Suppressor macrophage treated with lipopolysaccharide for 1 hour (primary cell): ENCODE measurements at regions not wholly inside any gene's neighbourhood (a gene's known extent, or its start where the extent isn't known, plus 50 kb on each side); places are given as distances from the start of the nearest gene placed in this dataset.

Source experiments
- DNase-seq, 3 donors: peaks; one replicate each; pipeline ENCODE4 v3.0.0-alpha.2; 2020 to 2022

GRCh38 chr2:216808805-216809425 lies 50.9 kb downstream of the TNP1 start:
- DNase-seq = no peak

DNA sequence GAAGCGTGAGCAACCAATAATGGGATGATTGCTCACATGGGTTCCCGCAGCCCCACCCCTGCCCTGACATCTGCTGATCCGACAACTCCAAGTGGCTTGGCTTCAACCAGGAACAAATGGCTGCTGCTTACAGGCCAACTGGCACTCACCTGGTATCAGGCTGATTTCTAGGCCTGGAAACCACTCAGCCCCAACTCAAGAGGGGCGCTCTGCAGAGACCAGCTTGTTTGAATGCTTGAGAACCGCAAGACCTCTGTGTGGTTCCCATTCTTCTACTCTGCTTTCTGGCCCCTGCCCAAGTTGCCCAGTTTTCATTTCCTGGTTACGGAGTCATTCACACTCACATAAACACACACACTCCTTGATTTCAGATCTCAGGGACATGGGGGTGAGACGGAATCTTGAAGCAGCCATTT lies 52.0 kb downstream of the TNP1 start:
- no peak for DNase-seq

DNA sequence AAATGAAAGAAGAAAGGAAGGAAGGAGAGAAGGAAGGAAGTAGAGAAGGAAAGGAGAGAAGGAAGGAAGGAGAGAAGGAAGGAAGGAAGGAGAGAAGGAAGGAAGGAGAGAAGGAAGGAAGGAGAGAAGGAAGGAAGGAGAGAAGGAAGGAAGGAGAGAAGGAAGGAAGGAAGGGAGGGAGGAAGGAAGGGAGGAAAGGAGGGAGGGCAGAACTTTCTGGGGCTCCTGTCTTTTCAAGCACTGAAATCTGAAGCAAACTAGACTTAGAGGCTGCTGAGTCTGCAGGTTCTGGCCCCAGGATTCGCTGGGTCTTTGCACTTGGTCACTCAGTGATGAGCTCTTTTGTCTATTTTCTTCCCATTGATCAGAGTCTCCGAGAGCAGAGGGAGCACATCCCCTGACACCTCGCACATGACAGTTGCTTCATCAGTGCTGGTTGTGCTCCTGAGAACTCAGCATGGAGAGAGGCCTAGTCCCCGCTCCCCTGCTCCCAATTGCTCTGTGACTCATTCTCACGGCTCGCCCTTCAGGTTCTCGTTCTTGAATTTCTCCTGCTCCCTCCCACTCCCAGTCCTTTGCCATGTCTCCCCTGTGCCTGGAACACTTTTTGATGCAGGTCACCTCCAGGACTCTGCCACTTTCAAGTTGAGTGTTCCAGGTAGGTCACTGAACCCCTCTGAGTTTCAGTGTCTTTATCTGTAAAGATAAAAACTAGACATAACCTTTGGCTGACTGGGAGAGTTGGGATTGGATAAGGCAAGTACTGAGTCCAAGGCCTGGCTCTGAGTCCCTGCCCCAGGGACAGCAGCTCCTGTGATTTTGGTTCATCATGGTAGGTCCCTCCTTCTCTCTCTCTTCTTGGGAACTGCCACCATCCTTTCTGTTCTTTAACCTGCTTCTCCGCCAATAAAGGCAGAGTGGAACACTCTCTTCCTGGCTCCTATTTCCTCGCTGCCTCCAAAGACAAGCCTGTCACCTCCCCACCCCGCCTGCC lies 55.2 kb downstream of the TNP1 start:
- no peak for DNase-seq

DNA sequence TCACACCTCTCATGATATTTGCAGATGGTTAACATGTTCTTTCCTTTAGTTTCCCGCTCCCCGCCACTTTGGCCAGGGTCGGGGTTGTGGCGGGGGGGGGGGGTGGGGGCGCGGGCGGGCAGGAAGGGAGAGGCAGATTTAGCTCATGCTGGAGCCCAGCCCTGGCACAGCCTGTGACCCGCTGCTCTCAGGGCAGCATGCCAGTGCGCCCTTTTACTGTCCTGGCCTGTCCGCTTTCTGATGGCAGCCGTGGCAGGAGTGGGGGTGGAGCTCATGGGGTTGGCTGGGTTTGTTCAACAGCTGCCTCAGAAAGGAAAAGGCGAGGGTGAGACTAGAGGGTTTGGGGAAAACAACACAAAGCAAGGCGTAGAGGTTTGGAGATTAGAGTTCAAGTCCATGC lies 56.1 kb downstream of the TNP1 start:
- no peak for DNase-seq

- DNase-seq = no peak
Measured at GRCh38 chr2:216802516-216803215, 57.2 kb downstream of the TNP1 start.

DNA sequence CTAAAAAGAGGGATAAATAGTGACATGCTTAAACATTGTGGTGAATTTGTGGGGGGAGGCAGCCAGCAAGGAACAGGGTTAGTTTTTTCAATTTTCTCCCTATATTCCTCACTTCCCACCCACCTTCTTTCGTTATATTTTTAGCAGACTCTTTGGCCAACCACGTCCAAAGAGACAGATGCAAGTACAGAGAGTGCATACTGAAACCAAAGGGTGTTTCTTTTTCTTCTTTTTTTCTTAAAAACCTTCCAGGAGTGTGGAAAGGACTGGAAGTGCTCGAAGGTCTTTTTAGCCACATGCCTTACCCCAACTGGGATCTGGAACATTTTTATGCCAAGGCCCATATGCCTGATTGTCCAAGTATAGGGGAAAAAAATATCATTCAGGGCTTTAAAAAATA lies 59.0 kb downstream of the TNP1 start:
- DNase-seq = no peak

- DNase-seq = no peak
Measured at GRCh38 chr2:216799873-216800431, 59.9 kb downstream of the TNP1 start.

DNA sequence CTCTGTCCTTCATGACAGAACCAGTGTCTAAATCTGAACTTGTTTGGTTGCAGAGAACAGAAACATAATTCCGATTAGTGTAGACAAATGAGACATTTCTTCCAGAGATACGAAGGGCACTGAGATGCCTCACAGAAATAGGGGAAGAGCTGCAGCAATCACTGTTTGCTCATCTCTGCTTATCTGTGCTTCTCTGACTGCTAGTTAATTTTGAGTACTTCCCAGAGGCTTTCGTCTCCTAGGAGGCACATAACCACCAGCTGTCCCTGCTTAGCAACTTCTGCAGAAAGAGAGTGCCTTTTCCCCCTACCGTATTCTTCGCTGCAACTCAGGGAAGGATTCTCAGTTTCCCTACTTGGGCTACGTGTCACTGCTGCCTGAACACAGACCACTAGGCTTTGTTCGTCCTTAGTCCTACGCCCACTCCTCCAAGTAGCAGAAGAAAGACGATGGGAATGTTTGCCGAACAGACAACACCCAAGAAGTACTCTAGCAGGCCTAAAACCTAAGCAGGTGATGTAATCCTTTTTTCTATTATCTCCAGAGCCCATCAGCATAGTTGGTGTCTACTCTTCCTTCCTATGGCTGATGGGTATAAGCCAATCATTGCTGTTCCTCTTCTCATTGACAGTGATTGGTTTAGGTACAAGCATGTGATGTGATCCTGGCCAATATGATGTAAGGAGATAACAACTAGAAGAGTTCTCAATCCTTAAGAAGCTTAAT lies 63.6 kb downstream of the TNP1 start:
- DNase-seq = no peak

DNA sequence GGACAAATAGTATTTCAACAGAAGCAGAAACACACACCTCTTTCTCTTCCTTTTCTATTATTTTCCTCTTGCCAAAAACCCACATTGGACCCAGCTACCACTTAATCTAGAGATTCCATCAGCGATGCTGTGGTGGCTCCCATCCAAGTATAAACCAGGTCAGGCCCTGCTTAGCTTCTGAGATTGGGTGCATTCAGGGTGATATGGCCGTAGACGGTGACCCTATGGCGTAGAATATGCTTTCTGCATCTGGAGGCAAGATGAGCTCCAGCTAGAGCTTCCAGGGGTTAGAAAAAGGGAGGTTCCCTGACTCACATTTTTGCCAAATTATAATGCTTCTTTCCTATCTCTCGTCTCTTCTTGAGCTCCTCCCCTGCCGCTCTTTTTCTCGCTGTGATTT lies 66.5 kb downstream of the TNP1 start:
- DNase-seq = no peak

- DNase-seq = peak in 2 of 3 donors; percentile 22 to 25
Measured at GRCh38 chr2:216792222-216793021, 67.4 kb downstream of the TNP1 start.

- DNase-seq = no peak
Measured at GRCh38 chr2:216791303-216791702, 68.6 kb downstream of the TNP1 start.

DNA sequence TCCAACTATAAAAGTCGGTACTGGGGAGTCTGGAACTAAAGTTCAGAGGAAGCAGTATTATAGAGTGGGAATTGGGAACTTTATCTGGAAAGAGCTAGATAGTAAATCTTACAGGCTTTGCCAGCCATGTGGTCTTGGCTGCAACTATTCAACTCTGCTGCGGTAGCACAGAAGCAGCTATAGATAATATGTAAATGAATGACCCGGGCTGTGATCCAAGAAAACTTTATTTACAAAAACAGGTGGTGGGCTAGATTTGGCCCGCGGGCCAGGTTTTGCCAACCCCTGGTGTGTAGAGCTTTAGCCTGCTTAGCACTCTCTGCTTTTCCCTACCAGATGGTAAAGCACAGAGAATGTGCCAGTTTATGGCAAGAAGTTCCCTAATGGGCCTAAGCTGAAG lies 70.8 kb downstream of the TNP1 start:
- DNase-seq = no peak

DNA sequence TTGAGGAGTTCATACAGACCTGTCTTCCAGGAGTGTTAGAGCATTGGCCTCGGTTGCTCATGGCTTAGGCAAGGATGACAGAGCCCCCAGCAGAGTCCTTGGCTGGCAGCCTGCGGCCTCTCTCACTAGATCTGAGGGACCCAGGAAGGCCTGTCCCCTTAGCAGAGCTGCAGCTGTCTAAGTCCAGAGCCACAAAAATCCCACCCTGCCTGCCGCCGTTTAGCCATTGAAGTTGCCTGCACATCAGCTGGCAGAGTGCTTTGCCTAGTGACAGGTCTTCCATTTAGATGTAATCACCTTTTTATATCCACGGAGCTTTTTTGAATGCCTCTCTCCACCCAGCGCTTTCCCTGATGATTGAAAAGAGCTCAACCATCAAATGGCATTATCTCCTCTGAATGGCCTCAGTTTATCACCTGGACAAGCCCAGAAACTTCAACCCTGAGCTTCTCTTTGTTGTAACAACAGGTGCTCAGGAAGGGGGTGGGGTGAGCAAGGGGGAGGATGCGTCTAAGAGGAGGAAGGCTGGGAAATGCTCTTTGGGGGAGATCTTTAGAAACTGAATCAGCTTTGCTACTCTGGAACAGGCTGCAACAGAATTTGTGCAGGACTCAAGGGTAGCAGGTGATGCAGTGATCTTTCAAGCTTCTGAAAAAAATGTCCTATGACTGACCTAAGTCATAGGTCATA lies 71.9 kb downstream of the TNP1 start:
- no peak for DNase-seq

- no peak for DNase-seq
Measured at GRCh38 chr2:216786676-216787075, 73.2 kb downstream of the TNP1 start.

- no peak for DNase-seq
Measured at GRCh38 chr2:216784456-216784855, 75.4 kb downstream of the TNP1 start.

- no peak for DNase-seq
Measured at GRCh38 chr2:216781709-216782108, 78.2 kb downstream of the TNP1 start.

GRCh38 chr2:216780843-216781242 lies 79.0 kb downstream of the TNP1 start:
- no peak for DNase-seq

DNA sequence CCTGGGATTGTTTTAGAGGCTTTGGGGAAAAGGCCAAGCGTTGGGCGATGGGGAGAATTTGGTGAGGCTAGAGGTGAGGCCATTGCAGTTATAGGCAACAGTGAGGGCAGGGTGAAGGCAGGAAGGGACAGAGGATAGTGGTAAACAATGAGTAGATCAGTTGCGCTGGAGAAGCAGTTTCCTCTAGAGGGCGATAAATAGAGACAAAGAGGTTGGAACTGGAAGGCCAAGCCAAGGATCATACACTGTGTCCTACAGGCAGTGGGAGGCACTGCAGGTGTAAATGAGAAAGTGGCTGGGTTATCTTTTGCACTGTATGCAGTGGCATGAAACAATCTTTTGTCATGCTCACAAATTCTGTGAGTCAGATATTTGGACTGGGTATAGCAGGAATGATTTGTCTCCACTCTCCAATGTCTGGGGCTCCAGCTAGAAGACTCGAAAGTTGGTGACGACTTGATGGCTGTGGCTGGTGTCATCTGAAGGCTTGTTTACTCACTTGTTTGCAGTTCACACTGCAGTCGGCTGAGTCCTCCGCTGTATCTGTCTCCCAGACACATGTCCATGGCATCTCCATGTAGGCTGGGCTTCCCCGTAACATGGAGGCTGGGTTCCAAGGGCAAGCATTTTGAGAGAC lies 82.1 kb downstream of the TNP1 start:
- peak; percentile 79 to 81 (median 79) for DNase-seq

GRCh38 chr2:216776066-216776850 lies 80.9 kb upstream of the IGFBP5 start:
- DNase-seq = no peak

GRCh38 chr2:216775043-216775453 lies 79.7 kb upstream of the IGFBP5 start:
- peak; percentile 26 to 38 (median 28) for DNase-seq
